Osteocyte (in vitro differentiated cells): ENCODE measurements at regions not wholly inside any gene's neighbourhood (a gene's known extent, or its start where the extent isn't known, plus 50 kb on each side); places are given as distances from the start of the nearest gene placed in this dataset.

Experiments
- DNase-seq: peaks from one replicate; pipeline ENCODE4 v3.0.0; 2021; ENCODE audit warnings: mixed read lengths; ENCODE audit not compliant: unreplicated experiment; ENCODE audit errors: extremely low spot score
- H3K27ac Mint-ChIP-seq: one replicate; pipeline ENCODE4 v1.8.0; 2021; ENCODE audit warnings: mild to moderate bottlenecking, mixed read lengths; ENCODE audit not compliant: unreplicated experiment
- H3K27me3 Mint-ChIP-seq: one replicate; pipeline ENCODE4 v1.8.0; 2021; ENCODE audit warnings: mixed read lengths; ENCODE audit not compliant: unreplicated experiment
- H3K36me3 Mint-ChIP-seq: one replicate; pipeline ENCODE4 v1.8.0; 2021; ENCODE audit warnings: mixed read lengths; ENCODE audit not compliant: unreplicated experiment
- H3K4me1 Mint-ChIP-seq: one replicate; pipeline ENCODE4 v1.8.0; 2021; ENCODE audit warnings: mixed read lengths; ENCODE audit not compliant: unreplicated experiment
- H3K4me3 Mint-ChIP-seq: one replicate; pipeline ENCODE4 v1.8.0; 2021; ENCODE audit warnings: mild to moderate bottlenecking, moderate library complexity, mixed read lengths; ENCODE audit not compliant: unreplicated experiment
- H3K9me3 Mint-ChIP-seq: one replicate; pipeline ENCODE4 v1.8.0; 2021; ENCODE audit warnings: mixed read lengths; ENCODE audit not compliant: unreplicated experiment
- CTCF ChIP-seq: fragments of 200-600 bp; sonication (generic); IDR thresholded peaks from 2 replicates; pipeline ENCODE4 v1.5.0; 2021; ENCODE audit warnings: antibody characterized with exemption, mild to moderate bottlenecking, moderate library complexity

- Mint-ChIP-seq H3K36me3 (peaks cover 3% of the 10 kb centered on the region), H3K9me3 (no peaks in the 10 kb centered on the region), H3K27me3 (no peaks in the 10 kb centered on the region), H3K4me1 (no peaks in the 10 kb centered on the region), H3K27ac (no peak overlapping the region), H3K4me3 (no peak overlapping the region)
- no peak for TF ChIP-seq CTCF
- no peak for DNase-seq
Measured at GRCh38 chr3:107150675-107151074, 226.6 kb upstream of the CCDC54 start.

GRCh38 chr3:107153981-107154380 lies 223.3 kb upstream of the CCDC54 start:
- no peak overlapping the region for H3K4me3 Mint-ChIP-seq
- no peaks in the 10 kb centered on the region for H3K4me1 Mint-ChIP-seq
- no peak for DNase-seq
- no peaks in the 10 kb centered on the region for H3K27me3 Mint-ChIP-seq
- H3K36me3 Mint-ChIP-seq = peaks cover 5% of the 10 kb centered on the region
- H3K9me3 Mint-ChIP-seq = peaks cover 13% of the 10 kb centered on the region
- no peak for TF ChIP-seq CTCF
- no peak overlapping the region for H3K27ac Mint-ChIP-seq

GRCh38 chr3:107172411-107172810 lies 204.8 kb upstream of the CCDC54 start:
- no peak for TF ChIP-seq CTCF
- peaks cover 3% of the 10 kb centered on the region for H3K27me3 Mint-ChIP-seq
- H3K9me3 Mint-ChIP-seq = peaks cover 29% of the 10 kb centered on the region
- H3K4me3 Mint-ChIP-seq = no peak overlapping the region
- DNase-seq = no peak
- H3K4me1 Mint-ChIP-seq = no peaks in the 10 kb centered on the region
- no peak overlapping the region for H3K27ac Mint-ChIP-seq
- H3K36me3 Mint-ChIP-seq = no peaks in the 10 kb centered on the region

GRCh38 chr3:107184375-107184774 lies 192.9 kb upstream of the CCDC54 start:
- H3K27me3 Mint-ChIP-seq = no peaks in the 10 kb centered on the region
- no peak for TF ChIP-seq CTCF
- no peak overlapping the region for H3K4me3 Mint-ChIP-seq
- H3K4me1 Mint-ChIP-seq = no peaks in the 10 kb centered on the region
- DNase-seq = no peak
- H3K36me3 Mint-ChIP-seq = no peaks in the 10 kb centered on the region
- H3K27ac Mint-ChIP-seq = no peak overlapping the region
- no peaks in the 10 kb centered on the region for H3K9me3 Mint-ChIP-seq

GRCh38 chr3:107188262-107188661 lies 189.0 kb upstream of the CCDC54 start:
- Mint-ChIP-seq H3K36me3 (no peaks in the 10 kb centered on the region), H3K4me1 (no peaks in the 10 kb centered on the region), H3K27me3 (no peaks in the 10 kb centered on the region), H3K9me3 (no peaks in the 10 kb centered on the region), H3K27ac (no peak overlapping the region), H3K4me3 (no peak overlapping the region)
- no peak for DNase-seq
- no peak for TF ChIP-seq CTCF
